OCI-LY7 (cell line): ENCODE measurements at regions not wholly inside any gene's neighbourhood (a gene's known extent, or its start where the extent isn't known, plus 50 kb on each side); places are given as distances from the start of the nearest gene placed in this dataset.

ENCODE experiments used
- BruUV-seq: library from RNA; stranded (reverse); fragments of 400-500 nt; replicated peaks from 2 replicates; lab custom pipeline; 2021; lab: Mats Ljungman, UMichigan
- CTCF ChIA-PET: fragments of 300-600 bp; sonication (Branson Sonifier 250); formaldehyde crosslinking; loops from one replicate; lab custom pipeline; 2022; ENCODE audit warnings: antibody characterized with exemption; ENCODE audit not compliant: unreplicated experiment; lab: Charles Lee
- POLR2A ChIA-PET: fragments of 300-600 bp; sonication (Branson Sonifier 250); formaldehyde crosslinking; loops from one replicate; lab custom pipeline; 2022; ENCODE audit warnings: antibody characterized with exemption; lab: Charles Lee
- DNase-seq: peaks from one replicate; pipeline ENCODE4 v3.0.0-alpha.2; 2015; ENCODE audit warnings: low spot score
- H2AFZ ChIP-seq: fragments of 200-600 bp; sonication (generic), shearing (Covaris generic); 2 replicates; pipeline ENCODE4 v1.6.1; 2014; ENCODE audit warnings: mild to moderate bottlenecking, antibody characterized with exemption, low read length, moderate library complexity
- H3K27ac ChIP-seq: fragments of 200-600 bp; sonication (generic); 2 replicates; pipeline ENCODE4 v1.5.1; 2014; ENCODE audit warnings: mixed run types, low read depth, mild to moderate bottlenecking, moderate library complexity, low read length, inconsistent platforms; ENCODE audit not compliant: poor library complexity, severe bottlenecking
- H3K36me3 ChIP-seq: fragments of 200-600 bp; sonication (generic); 2 replicates; pipeline ENCODE4 v1.6.1; 2014; ENCODE audit warnings: mild to moderate bottlenecking, antibody characterized with exemption, low read length, moderate library complexity, mixed read lengths; ENCODE audit not compliant: insufficient read depth
- H3K4me1 ChIP-seq: fragments of 200-600 bp; sonication (generic); 2 replicates; pipeline ENCODE4 v1.5.1; 2014; ENCODE audit warnings: mild to moderate bottlenecking, low read length; ENCODE audit not compliant: insufficient read depth, poor library complexity, severe bottlenecking
- H3K4me2 ChIP-seq: fragments of 200-600 bp; sonication (generic); 2 replicates; pipeline ENCODE4 v1.6.1; 2014; ENCODE audit warnings: mild to moderate bottlenecking, low read length
- H3K4me3 ChIP-seq: fragments of 200-600 bp; sonication (generic); 2 replicates; pipeline ENCODE4 v1.5.1; 2014; ENCODE audit warnings: mild to moderate bottlenecking, low read depth, low read length; ENCODE audit not compliant: poor library complexity, severe bottlenecking
- H3K79me2 ChIP-seq: fragments of 200-600 bp; sonication (generic); 2 replicates; pipeline ENCODE4 v1.6.1; 2016; ENCODE audit warnings: low read depth, mild to moderate bottlenecking, low read length, moderate library complexity, mixed read lengths; ENCODE audit not compliant: insufficient read depth
- H3K9me2 ChIP-seq: fragments of 200-600 bp; sonication (generic); 2 replicates; pipeline ENCODE4 v1.6.1; 2016; ENCODE audit warnings: mild to moderate bottlenecking, low read length, mixed read lengths; ENCODE audit not compliant: insufficient read depth
- H3K9me3 ChIP-seq: fragments of 200-600 bp; sonication (generic); 2 replicates; pipeline ENCODE4 v1.6.1; 2014; ENCODE audit warnings: mild to moderate bottlenecking, mixed run types, low read length, mixed read lengths
- H4K20me1 ChIP-seq: fragments of 200-600 bp; sonication (generic); 2 replicates; pipeline ENCODE4 v1.6.1; 2014; ENCODE audit warnings: mild to moderate bottlenecking, antibody characterized with exemption, low read length, moderate library complexity, mixed read lengths; ENCODE audit not compliant: insufficient read depth
- CTCF ChIP-seq: fragments of 200-600 bp; sonication (generic); conservative IDR thresholded peaks from 2 replicates; pipeline ENCODE4 v1.5.1; 2014; ENCODE audit warnings: mild to moderate bottlenecking, antibody characterized with exemption, low read length, moderate library complexity, mixed read lengths
- EZH2phosphoT487 ChIP-seq: fragments of 200-600 bp; sonication (generic); IDR thresholded peaks from 2 replicates; pipeline ENCODE4 v1.6.1; 2018; ENCODE audit warnings: low read depth, borderline replicate concordance, mild to moderate bottlenecking, mixed run types, antibody characterized with exemption, low read length, moderate library complexity, mixed read lengths
- intact Hi-C: fragments of 100-400 bp; cut with micrococcal nuclease; formaldehyde crosslinking; loops from one replicate; pipeline ENCODE4 v1.10.0; 2022; ENCODE audit not compliant: unreplicated experiment

GRCh38 chr1:229075217-229075616 lies 195.7 kb upstream of the RAB4A start:
- POLR2A ChIA-PET = no interaction called here
- Histone ChIP-seq H3K9me3 (no peaks in the 10 kb centered on the region), H3K4me1 (no peaks in the 10 kb centered on the region), H3K9me2 (no peaks in the 10 kb centered on the region), H3K4me2 (no peak overlapping the region), H3K36me3 (no peaks in the 10 kb centered on the region), H3K27ac (no peak overlapping the region), H2AFZ (no peak overlapping the region), H4K20me1 (no peaks in the 10 kb centered on the region), H3K79me2 (no peaks in the 10 kb centered on the region), H3K4me3 (no peak overlapping the region)
- CTCF ChIA-PET = no interaction called here
- DNase-seq = no peak
- no TSS peak for BruUV-seq
- intact Hi-C loops = no loop called here
- TF ChIP-seq EZH2phosphoT487 (no peak), CTCF (no peak)

- no peak overlapping the region for H3K27ac ChIP-seq
- no peaks in the 10 kb centered on the region for H3K9me2 ChIP-seq
- no peak overlapping the region for H3K4me2 ChIP-seq
- H4K20me1 ChIP-seq = no peaks in the 10 kb centered on the region
- POLR2A ChIA-PET = interaction anchor here (0.6 kb wide), 1 partner anchor 109 kb away, joined by 3 read pairs; no protein-coding TSS in a partner anchor
- no peak for TF ChIP-seq EZH2phosphoT487
- no peak for TF ChIP-seq CTCF
- H3K36me3 ChIP-seq = no peaks in the 10 kb centered on the region
- intact Hi-C loops = no loop called here
- DNase-seq = no peak
- no TSS peak for BruUV-seq
- H3K9me3 ChIP-seq = no peaks in the 10 kb centered on the region
- no peak overlapping the region for H2AFZ ChIP-seq
- no peaks in the 10 kb centered on the region for H3K4me1 ChIP-seq
- H3K79me2 ChIP-seq = no peaks in the 10 kb centered on the region
- CTCF ChIA-PET = no interaction called here
- H3K4me3 ChIP-seq = no peak overlapping the region
These were observed 195.2 kb upstream of the RAB4A start for GRCh38 chr1:229075716-229076115.

- TF ChIP-seq EZH2phosphoT487 (no peak), CTCF (no peak)
- Histone ChIP-seq H4K20me1 (no peaks in the 10 kb centered on the region), H3K9me2 (no peaks in the 10 kb centered on the region), H3K4me1 (no peaks in the 10 kb centered on the region), H2AFZ (no peak overlapping the region), H3K27ac (no peak overlapping the region), H3K4me3 (no peak overlapping the region), H3K4me2 (no peak overlapping the region), H3K79me2 (no peaks in the 10 kb centered on the region), H3K36me3 (no peaks in the 10 kb centered on the region), H3K9me3 (no peaks in the 10 kb centered on the region)
- ChIA-PET POLR2A (interaction anchor here (0.6 kb wide), 1 partner anchor 109 kb away, joined by 3 read pairs; no protein-coding TSS in a partner anchor), CTCF (no interaction called here)
- BruUV-seq = no TSS peak
- intact Hi-C loops = no loop called here
- no peak for DNase-seq
These were observed 194.7 kb upstream of the RAB4A start for GRCh38 chr1:229076195-229076594.
